Spleen (tissue), 7 donors: ENCODE measurements at regions not wholly inside any gene's neighbourhood (a gene's known extent, or its start where the extent isn't known, plus 50 kb on each side); places are given as distances from the start of the nearest gene placed in this dataset.

Experiments
- CTCF ChIP-seq, 11 experiments: fragments of 200-600 bp in 7 of 11; fragments of 450-650 bp in 4 of 11; sonication (generic) in 4 of 11; IDR thresholded peaks in 8 of 11; conservative IDR thresholded peaks in 3 of 11; 1 replicate in 7 of 11; 2 replicates in 4 of 11; pipeline versions ENCODE4 v1.4.0 to v1.8.0; 2016 to 2021; ENCODE audit warnings: antibody characterized with exemption in 11 of 11, inconsistent platforms in 4 of 11, mild to moderate bottlenecking in 1 of 11
- POLR2AphosphoS5 ChIP-seq, 3 donors: sonication (generic); formaldehyde crosslinking; IDR thresholded peaks; one replicate each; pipeline ENCODE4 v1.5.1; 2017; ENCODE audit warnings: antibody characterized with exemption in 3 of 3
- donor health status: DM: no; HTN: no; CAD: no; lungs with moderate emphysema.
- donor health status: DM: no; HTN: no; CAD: no.
- donor health status: DM: no; HTN: no; CAD: no.

GRCh38 chr12:113586461-113586860 is 114.8 kb upstream of the LHX5 start:
- TF ChIP-seq CTCF (IDR thresholded peaks at IDR 0.05 in 8 of 11, conservative IDR thresholded peaks at IDR 0.05 in 3 of 11) (no peak), POLR2AphosphoS5 (IDR thresholded peaks at IDR 0.05) (no peak)
